ENCODE measurements at regions not wholly inside any gene's neighbourhood (a gene's known extent, or its start where the extent isn't known, plus 50 kb on each side); places are given as distances from the start of the nearest gene placed in this dataset.

GRCh38 chr14:51351997-51352396 lies 112.0 kb downstream of the TMX1 start:
- TF ChIP-seq PAWR (CRISPR knock-in tag; IDR thresholded peaks at IDR 0.05; ENCODE audit: borderline replicate concordance): no peak
- no peak for TF ChIP-seq MNT (IDR thresholded peaks at IDR 0.05)
- TF ChIP-seq EP300 (IDR thresholded peaks at IDR 0.05; ENCODE audit: low read depth in 2 of 2, low read length in 2 of 2): no peak
- no peak for TF ChIP-seq EP300 (CRISPR knock-in tag; IDR thresholded peaks at IDR 0.05; ENCODE audit: borderline replicate concordance)
- TF ChIP-seq CTCF (CRISPR knock-in tag; IDR thresholded peaks at IDR 0.05): no peak
- no peak for TF ChIP-seq ZNF512 (CRISPR knock-in tag; IDR thresholded peaks at IDR 0.05)
- TF ChIP-seq EED (CRISPR knock-in tag; IDR thresholded peaks at IDR 0.05): no peak
- no peak for TF ChIP-seq JUN (CRISPR knock-in tag; IDR thresholded peaks at IDR 0.05)
- TF ChIP-seq ZNF709 (CRISPR knock-in tag; IDR thresholded peaks at IDR 0.05): no peak
- TF ChIP-seq SNAPC5 (CRISPR knock-in tag; IDR thresholded peaks at IDR 0.05; ENCODE audit: borderline replicate concordance): no peak
- no peak for TF ChIP-seq MED1 (CRISPR knock-in tag; IDR thresholded peaks at IDR 0.05)
- no peak for TF ChIP-seq ZNF792 (CRISPR knock-in tag; IDR thresholded peaks at IDR 0.05)

All from HepG2 (cell line).